OCI-LY3 (cell line): ENCODE measurements at regions not wholly inside any gene's neighbourhood (a gene's known extent, or its start where the extent isn't known, plus 50 kb on each side); places are given as distances from the start of the nearest gene placed in this dataset.

Experiments
- EZH2phosphoT487 ChIP-seq: fragments of 200-600 bp; shearing (Covaris generic); IDR thresholded peaks from 2 replicates; pipeline ENCODE4 v1.6.1; 2018; ENCODE audit warnings: antibody characterized with exemption, mixed run types, low read depth
- TF ChIP-seq, protein P1 (sequence below): fragments of 200-600, 300-600 bp; sonication (generic); IDR thresholded peaks from 2 replicates; pipeline ENCODE4 v1.5.1; 2014; ENCODE audit warnings: antibody characterized with exemption, low read length, low read depth

DNA sequence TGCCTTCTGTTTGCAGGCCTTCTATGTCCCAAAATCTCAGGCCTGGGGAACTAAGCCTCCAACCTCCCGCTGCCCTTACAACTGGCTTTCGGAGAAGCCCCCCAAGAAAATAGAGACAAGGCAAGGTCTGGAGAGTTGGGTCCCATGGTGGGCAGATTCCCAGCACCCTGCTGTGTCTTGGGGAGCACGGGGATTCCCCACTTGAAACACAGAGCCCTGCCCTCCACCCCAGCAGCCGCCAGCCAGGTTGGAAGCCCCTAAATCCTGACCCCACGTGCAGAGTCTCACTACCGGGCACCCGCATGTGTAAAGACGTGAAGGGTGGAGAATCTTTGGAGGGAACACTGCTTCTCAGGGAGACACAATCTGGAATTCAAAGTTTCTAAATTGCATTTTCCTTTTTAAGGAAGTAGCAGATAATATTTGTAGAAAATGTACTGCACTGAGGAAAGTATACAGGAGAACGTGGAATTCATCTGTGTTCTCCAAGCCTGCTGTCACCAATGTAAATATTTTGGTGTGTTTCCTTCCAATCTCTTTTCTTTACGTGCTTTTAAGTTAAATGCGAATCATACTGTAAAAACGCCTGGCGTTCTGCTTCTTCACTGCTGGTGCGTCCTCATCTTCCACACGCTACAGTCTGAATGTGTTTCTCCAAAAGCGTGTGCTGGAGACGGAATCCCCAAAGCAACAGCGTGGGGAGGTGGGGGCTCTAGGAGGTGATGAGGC lies 220.9 kb downstream of the BRD1 start:
- TF ChIP-seq, protein P1, sequence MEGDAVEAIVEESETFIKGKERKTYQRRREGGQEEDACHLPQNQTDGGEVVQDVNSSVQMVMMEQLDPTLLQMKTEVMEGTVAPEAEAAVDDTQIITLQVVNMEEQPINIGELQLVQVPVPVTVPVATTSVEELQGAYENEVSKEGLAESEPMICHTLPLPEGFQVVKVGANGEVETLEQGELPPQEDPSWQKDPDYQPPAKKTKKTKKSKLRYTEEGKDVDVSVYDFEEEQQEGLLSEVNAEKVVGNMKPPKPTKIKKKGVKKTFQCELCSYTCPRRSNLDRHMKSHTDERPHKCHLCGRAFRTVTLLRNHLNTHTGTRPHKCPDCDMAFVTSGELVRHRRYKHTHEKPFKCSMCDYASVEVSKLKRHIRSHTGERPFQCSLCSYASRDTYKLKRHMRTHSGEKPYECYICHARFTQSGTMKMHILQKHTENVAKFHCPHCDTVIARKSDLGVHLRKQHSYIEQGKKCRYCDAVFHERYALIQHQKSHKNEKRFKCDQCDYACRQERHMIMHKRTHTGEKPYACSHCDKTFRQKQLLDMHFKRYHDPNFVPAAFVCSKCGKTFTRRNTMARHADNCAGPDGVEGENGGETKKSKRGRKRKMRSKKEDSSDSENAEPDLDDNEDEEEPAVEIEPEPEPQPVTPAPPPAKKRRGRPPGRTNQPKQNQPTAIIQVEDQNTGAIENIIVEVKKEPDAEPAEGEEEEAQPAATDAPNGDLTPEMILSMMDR = no peak
- TF ChIP-seq EZH2phosphoT487 = no peak
